H1 (cell line): ENCODE measurements at regions not wholly inside any gene's neighbourhood (a gene's known extent, or its start where the extent isn't known, plus 50 kb on each side); places are given as distances from the start of the nearest gene placed in this dataset.

Source experiments
- ASH2L ChIP-seq: fragments of 200-600, 300-600 bp; sonication (generic); IDR thresholded peaks from one replicate; pipeline ENCODE4 v1.7.1; 2017; ENCODE audit warnings: low read length
- ATF3 ChIP-seq: IDR thresholded peaks from 2 replicates; pipeline ENCODE4 v1.6.1; 2011; ENCODE audit warnings: low read depth, mild to moderate bottlenecking, low read length; ENCODE audit not compliant: insufficient read depth
- BCL11A ChIP-seq, 2 experiments: IDR thresholded peaks; one replicate each; pipeline ENCODE4 v1.6.1; 2011; ENCODE audit warnings: low read depth in 2 of 2, low read length in 2 of 2, mild to moderate bottlenecking in 2 of 2
- CEBPB ChIP-seq: IDR thresholded peaks from 2 replicates; pipeline ENCODE4 v1.6.1; 2012; ENCODE audit warnings: low read depth, low read length
- E2F6 ChIP-seq: IDR thresholded peaks from 2 replicates; pipeline ENCODE4 v1.6.1; 2012; ENCODE audit warnings: inconsistent platforms
- EGR1 ChIP-seq: IDR thresholded peaks from 2 replicates; pipeline ENCODE4 v1.6.1; 2011; ENCODE audit warnings: low read depth, low read length, borderline replicate concordance
- EZH2 ChIP-seq: fragments of 200-600 bp; sonication (generic); IDR thresholded peaks from 2 replicates; pipeline ENCODE4 v1.7.1; 2012; ENCODE audit warnings: low read depth, mild to moderate bottlenecking, moderate library complexity, low read length, inconsistent platforms; ENCODE audit not compliant: severe bottlenecking
- FOSL1 ChIP-seq: IDR thresholded peaks from 2 replicates; pipeline ENCODE4 v1.6.1; 2011; ENCODE audit warnings: mild to moderate bottlenecking, low read depth, low read length, moderate library complexity; ENCODE audit not compliant: insufficient read depth
- HDAC2 ChIP-seq, 2 experiments: fragments of 300-600 bp in 1 of 2; sonication (generic) in 1 of 2; IDR thresholded peaks; 2 replicates each; pipeline ENCODE4 v1.6.1; 2011 to 2012; ENCODE audit warnings: low read depth in 2 of 2, low read length in 2 of 2, mild to moderate bottlenecking in 2 of 2, moderate library complexity in 2 of 2, borderline replicate concordance in 1 of 2, inconsistent platforms in 1 of 2
- KDM1A ChIP-seq: fragments of 200-600, 300-600 bp; sonication (generic); IDR thresholded peaks from 2 replicates; pipeline ENCODE4 v1.7.1; 2016; ENCODE audit warnings: mild to moderate bottlenecking, low read length, borderline replicate concordance
- KDM4A ChIP-seq: IDR thresholded peaks from one replicate; pipeline ENCODE4 v1.7.1; 2012; ENCODE audit warnings: low read depth, mild to moderate bottlenecking, moderate library complexity, low read length, inconsistent platforms; ENCODE audit not compliant: severe bottlenecking
- KDM5A ChIP-seq: fragments of 200-600 bp; IDR thresholded peaks from 2 replicates; pipeline ENCODE4 v1.7.1; 2012; ENCODE audit warnings: mild to moderate bottlenecking, low read length, inconsistent platforms, mixed read lengths
- MAFK ChIP-seq: IDR thresholded peaks from 2 replicates; pipeline ENCODE4 v1.6.1; 2012; ENCODE audit warnings: low read depth, mild to moderate bottlenecking, improper control_type of control experiment, low read length
- MAX ChIP-seq: IDR thresholded peaks from 2 replicates; pipeline ENCODE4 v1.6.1; 2012; ENCODE audit warnings: inconsistent platforms
- RAD21 ChIP-seq, 2 experiments: IDR thresholded peaks in 1 of 2; conservative IDR thresholded peaks in 1 of 2; 2 replicates each; pipeline ENCODE4 v1.6.1; 2011; ENCODE audit warnings: low read depth in 2 of 2, low read length in 2 of 2, improper control_type of control experiment in 1 of 2, inconsistent platforms in 1 of 2, mild to moderate bottlenecking in 1 of 2, moderate library complexity in 1 of 2
- RBBP5 ChIP-seq: IDR thresholded peaks from 2 replicates; pipeline ENCODE4 v1.7.1; 2012; ENCODE audit warnings: low read depth, mild to moderate bottlenecking, inconsistent platforms, low read length, moderate library complexity, borderline replicate concordance
- RFX5 ChIP-seq: IDR thresholded peaks from 2 replicates; pipeline ENCODE4 v1.6.1; 2011; ENCODE audit warnings: low read depth, low read length, improper control_type of control experiment, borderline replicate concordance
- SP1 ChIP-seq: IDR thresholded peaks from 2 replicates; pipeline ENCODE4 v1.6.1; 2011; ENCODE audit warnings: low read depth, low read length
- SP4 ChIP-seq: IDR thresholded peaks from 2 replicates; pipeline ENCODE4 v1.6.1; 2012; ENCODE audit warnings: low read length, inconsistent platforms
- TAF1 ChIP-seq: IDR thresholded peaks from 2 replicates; pipeline ENCODE4 v1.6.1; 2011; ENCODE audit warnings: mild to moderate bottlenecking, low read depth, low read length
- TCF12 ChIP-seq: IDR thresholded peaks from 2 replicates; pipeline ENCODE4 v1.6.1; 2011; ENCODE audit warnings: low read depth, mild to moderate bottlenecking, low read length
- YY1 ChIP-seq: IDR thresholded peaks from 2 replicates; pipeline ENCODE4 v1.6.1; 2011; ENCODE audit warnings: low read depth, mild to moderate bottlenecking, low read length

GRCh38 chr6:26199773-26200764 lies 112.8 kb downstream of the HFE start (continued):
- TF ChIP-seq RBBP5 = no peak
- no peak for TF ChIP-seq MAFK
- TF ChIP-seq KDM5A = no peak
- TF ChIP-seq FOSL1 = no peak
- no peak for TF ChIP-seq KDM1A
- TF ChIP-seq SP1 = no peak
- TF ChIP-seq TAF1 = no peak
- no peak for TF ChIP-seq HDAC2 (IDR thresholded peaks at IDR 0.05; ENCODE audit: borderline replicate concordance in 1 of 2, low read depth in 2 of 2, low read length in 2 of 2)
- no peak for TF ChIP-seq RAD21 (IDR thresholded peaks at IDR 0.05 in 1 of 2, conservative IDR thresholded peaks at IDR 0.05 in 1 of 2; ENCODE audit: low read depth in 2 of 2, low read length in 2 of 2)
- no peak for TF ChIP-seq EGR1
- no peak for TF ChIP-seq KDM4A
- no peak for TF ChIP-seq TCF12
- peak; percentile 7 for TF ChIP-seq ASH2L
- no peak for TF ChIP-seq CEBPB
- TF ChIP-seq MAX = no peak; the same call in 1 of the 2 replicates
- TF ChIP-seq ATF3 = no peak
- TF ChIP-seq E2F6 = 0 out of 2 replicates have a peak, but pooled peaks have one; percentile 28
- TF ChIP-seq EZH2 = no peak
- TF ChIP-seq SP4 = no peak; the same call in 1 of the 2 replicates
- no peak for TF ChIP-seq RFX5
- TF ChIP-seq YY1 = no peak
- no peak for TF ChIP-seq BCL11A (IDR thresholded peaks at IDR 0.05; ENCODE audit: low read depth in 2 of 2, low read length in 2 of 2)
